OCI-LY1 (cell line): ENCODE measurements at regions not wholly inside any gene's neighbourhood (a gene's known extent, or its start where the extent isn't known, plus 50 kb on each side); places are given as distances from the start of the nearest gene placed in this dataset.

Experiments used
- H2AFZ ChIP-seq: fragments of 200-600 bp; sonication (generic), shearing (Covaris generic); 2 replicates; pipeline ENCODE4 v1.6.0; 2014; ENCODE audit warnings: antibody characterized with exemption, mild to moderate bottlenecking, low read length
- H3F3A ChIP-seq: fragments of 200-600 bp; sonication (generic), shearing (Covaris generic); 2 replicates; pipeline ENCODE4 v1.6.0; 2014; ENCODE audit warnings: mild to moderate bottlenecking, antibody characterized with exemption, low read length, moderate library complexity; ENCODE audit not compliant: insufficient read depth
- H3K27ac ChIP-seq: fragments of 200-600 bp; sonication (generic); 2 replicates; pipeline ENCODE4 v1.5.1; 2014; ENCODE audit warnings: low read length, mixed run types, mild to moderate bottlenecking, low read depth; ENCODE audit not compliant: poor library complexity, severe bottlenecking
- H3K27me3 ChIP-seq: fragments of 200-600 bp; sonication (generic); 2 replicates; pipeline ENCODE4 v1.6.0; 2014; ENCODE audit warnings: antibody characterized with exemption, mild to moderate bottlenecking, low read length, moderate library complexity; ENCODE audit not compliant: insufficient read depth
- H3K36me3 ChIP-seq: fragments of 200-600 bp; sonication (generic); 2 replicates; pipeline ENCODE4 v1.6.1; 2014; ENCODE audit warnings: mild to moderate bottlenecking, antibody characterized with exemption, low read length, moderate library complexity, mixed read lengths; ENCODE audit not compliant: insufficient read depth
- H3K4me1 ChIP-seq: fragments of 200-600 bp; sonication (generic); 2 replicates; pipeline ENCODE4 v1.5.1; 2014; ENCODE audit warnings: mild to moderate bottlenecking, low read length, moderate library complexity; ENCODE audit not compliant: insufficient read depth, severe bottlenecking
- H3K4me2 ChIP-seq: fragments of 200-600 bp; sonication (generic), shearing (Covaris generic); 2 replicates; pipeline ENCODE4 v1.6.1; 2014; ENCODE audit warnings: low read length
- H3K4me3 ChIP-seq: fragments of 200-600 bp; sonication (generic); 2 replicates; pipeline ENCODE4 v1.5.1; 2014; ENCODE audit warnings: low read length, low read depth, mild to moderate bottlenecking, mixed read lengths; ENCODE audit not compliant: poor library complexity, severe bottlenecking
- H3K79me2 ChIP-seq: fragments of 200-600 bp; shearing (Covaris generic); 2 replicates; pipeline ENCODE4 v1.6.1; 2016; ENCODE audit warnings: mixed run types, low read length, mixed read lengths; ENCODE audit not compliant: insufficient read depth
- H3K9ac ChIP-seq: fragments of 200-600 bp; sonication (generic), shearing (Covaris generic); 2 replicates; pipeline ENCODE4 v1.6.1; 2014; ENCODE audit warnings: mild to moderate bottlenecking, low read length, mixed read lengths
- H3K9me2 ChIP-seq: fragments of 200-600 bp; sonication (generic), shearing (Covaris generic); 2 replicates; pipeline ENCODE4 v1.6.1; 2014; ENCODE audit warnings: low read depth, mild to moderate bottlenecking, low read length, mixed read lengths
- H3K9me3 ChIP-seq: fragments of 200-600 bp; shearing (Covaris generic); 2 replicates; pipeline ENCODE4 v1.6.1; 2014; ENCODE audit warnings: low read length, mixed read lengths
- H4K20me1 ChIP-seq: fragments of 200-600 bp; sonication (generic), shearing (Covaris generic); 2 replicates; pipeline ENCODE4 v1.6.0; 2016; ENCODE audit warnings: mild to moderate bottlenecking, low read length; ENCODE audit not compliant: insufficient read depth
- CTCF ChIP-seq: fragments of 200-600 bp; sonication (generic), shearing (Covaris generic); IDR thresholded peaks from 2 replicates; pipeline ENCODE4 v1.5.1; 2017; ENCODE audit warnings: mild to moderate bottlenecking, antibody characterized with exemption, low read length, moderate library complexity, mixed read lengths
- EZH2 ChIP-seq: fragments of 200-600 bp; sonication (generic), shearing (Covaris generic); IDR thresholded peaks from 2 replicates; pipeline ENCODE4 v1.8.0; 2017; ENCODE audit warnings: borderline replicate concordance, mixed run types, mild to moderate bottlenecking, antibody characterized with exemption, low read length, moderate library complexity, mixed read lengths

GRCh38 chr20:55714736-55715135 is 290.6 kb downstream of the CBLN4 start:
- Histone ChIP-seq H3K9me3 (no peaks in the 10 kb centered on the region), H3K27me3 (no peaks in the 10 kb centered on the region), H3K4me3 (no peak overlapping the region), H3K36me3 (no peaks in the 10 kb centered on the region), H3F3A (no peaks in the 10 kb centered on the region), H3K4me2 (no peak overlapping the region), H3K4me1 (no peaks in the 10 kb centered on the region), H3K27ac (no peak overlapping the region), H3K79me2 (no peaks in the 10 kb centered on the region), H3K9me2 (no peaks in the 10 kb centered on the region), H4K20me1 (no peaks in the 10 kb centered on the region), H2AFZ (no peak overlapping the region), H3K9ac (no peak overlapping the region)
- TF ChIP-seq CTCF (no peak), EZH2 (no peak)

GRCh38 chr20:55714082-55714481 is 291.2 kb downstream of the CBLN4 start:
- H3K4me1 ChIP-seq = no peaks in the 10 kb centered on the region
- no peak overlapping the region for H3K4me3 ChIP-seq
- H3K36me3 ChIP-seq = no peaks in the 10 kb centered on the region
- TF ChIP-seq CTCF (no peak), EZH2 (no peak)
- H3K9me3 ChIP-seq = no peaks in the 10 kb centered on the region
- no peaks in the 10 kb centered on the region for H4K20me1 ChIP-seq
- no peak overlapping the region for H3K4me2 ChIP-seq
- H3K79me2 ChIP-seq = no peaks in the 10 kb centered on the region
- H2AFZ ChIP-seq = no peak overlapping the region
- no peaks in the 10 kb centered on the region for H3K9me2 ChIP-seq
- H3F3A ChIP-seq = no peaks in the 10 kb centered on the region
- no peaks in the 10 kb centered on the region for H3K27me3 ChIP-seq
- H3K9ac ChIP-seq = no peak overlapping the region
- H3K27ac ChIP-seq = no peak overlapping the region

GRCh38 chr20:55704458-55704857 is 300.9 kb downstream of the CBLN4 start:
- TF ChIP-seq CTCF = no peak
- no peaks in the 10 kb centered on the region for H3K4me1 ChIP-seq
- no peaks in the 10 kb centered on the region for H3F3A ChIP-seq
- H3K9me3 ChIP-seq = no peaks in the 10 kb centered on the region
- no peak overlapping the region for H3K9ac ChIP-seq
- no peaks in the 10 kb centered on the region for H4K20me1 ChIP-seq
- no peaks in the 10 kb centered on the region for H3K9me2 ChIP-seq
- H3K27me3 ChIP-seq = no peaks in the 10 kb centered on the region
- no peak overlapping the region for H3K4me3 ChIP-seq
- H3K36me3 ChIP-seq = no peaks in the 10 kb centered on the region
- H3K4me2 ChIP-seq = no peak overlapping the region
- no peak overlapping the region for H3K27ac ChIP-seq
- H2AFZ ChIP-seq = no peak overlapping the region
- H3K79me2 ChIP-seq = no peaks in the 10 kb centered on the region
